ENCODE measurements at regions not wholly inside any gene's neighbourhood (a gene's known extent, or its start where the extent isn't known, plus 50 kb on each side); places are given as distances from the start of the nearest gene placed in this dataset.

DNA sequence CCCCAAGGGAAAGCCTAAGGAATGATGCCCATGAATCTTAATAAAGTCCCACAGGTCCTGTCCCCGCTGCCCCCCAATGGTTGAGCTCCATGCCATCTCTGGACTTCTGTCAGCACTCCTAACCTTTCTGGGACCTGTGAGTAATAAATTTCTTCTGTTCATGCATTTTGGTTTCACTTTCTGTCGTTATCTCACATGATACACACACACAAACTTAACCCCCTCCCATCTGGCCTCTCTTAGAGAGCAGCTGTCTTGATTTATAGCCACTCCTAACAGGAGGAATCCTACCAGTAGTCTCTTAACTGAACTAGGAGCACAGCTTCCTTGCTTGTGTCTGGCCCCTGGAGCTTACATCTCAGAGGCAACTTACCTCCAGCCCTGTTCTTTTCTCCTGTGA, 82.7 kb upstream of the SELENOK start:
- TF ChIP-seq, protein P1, sequence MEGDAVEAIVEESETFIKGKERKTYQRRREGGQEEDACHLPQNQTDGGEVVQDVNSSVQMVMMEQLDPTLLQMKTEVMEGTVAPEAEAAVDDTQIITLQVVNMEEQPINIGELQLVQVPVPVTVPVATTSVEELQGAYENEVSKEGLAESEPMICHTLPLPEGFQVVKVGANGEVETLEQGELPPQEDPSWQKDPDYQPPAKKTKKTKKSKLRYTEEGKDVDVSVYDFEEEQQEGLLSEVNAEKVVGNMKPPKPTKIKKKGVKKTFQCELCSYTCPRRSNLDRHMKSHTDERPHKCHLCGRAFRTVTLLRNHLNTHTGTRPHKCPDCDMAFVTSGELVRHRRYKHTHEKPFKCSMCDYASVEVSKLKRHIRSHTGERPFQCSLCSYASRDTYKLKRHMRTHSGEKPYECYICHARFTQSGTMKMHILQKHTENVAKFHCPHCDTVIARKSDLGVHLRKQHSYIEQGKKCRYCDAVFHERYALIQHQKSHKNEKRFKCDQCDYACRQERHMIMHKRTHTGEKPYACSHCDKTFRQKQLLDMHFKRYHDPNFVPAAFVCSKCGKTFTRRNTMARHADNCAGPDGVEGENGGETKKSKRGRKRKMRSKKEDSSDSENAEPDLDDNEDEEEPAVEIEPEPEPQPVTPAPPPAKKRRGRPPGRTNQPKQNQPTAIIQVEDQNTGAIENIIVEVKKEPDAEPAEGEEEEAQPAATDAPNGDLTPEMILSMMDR (IDR thresholded peaks at IDR 0.05 in 2 of 3, conservative IDR thresholded peaks at IDR 0.05 in 1 of 3; ENCODE audit: borderline replicate concordance in 1 of 3, insufficient read depth in 1 of 3, low read depth in 2 of 3, low read length in 2 of 3): no peak
- TF ChIP-seq TCF7L2 (IDR thresholded peaks at IDR 0.05; ENCODE audit: borderline replicate concordance, extremely low read depth, insufficient read depth, insufficient read length): no peak
- TF ChIP-seq POLR2AphosphoS5 (IDR thresholded peaks at IDR 0.05; ENCODE audit: low read depth, low read length): no peak
